ENCODE measurements at regions not wholly inside any gene's neighbourhood (a gene's known extent, or its start where the extent isn't known, plus 50 kb on each side); places are given as distances from the start of the nearest gene placed in this dataset.

- TF ChIP-seq CTCF (IDR thresholded peaks at IDR 0.05), result no peak
- no peak for DNase-seq (ENCODE audit: extremely low spot score, unreplicated experiment)
- Mint-ChIP-seq H3K4me3 (ENCODE audit: unreplicated experiment) (no peak overlapping the region), H3K9me3 (ENCODE audit: unreplicated experiment) (no peaks in the 10 kb centered on the region), H3K27ac (ENCODE audit: unreplicated experiment) (no peak overlapping the region), H3K27me3 (ENCODE audit: unreplicated experiment) (no peaks in the 10 kb centered on the region), H3K36me3 (ENCODE audit: unreplicated experiment) (no peaks in the 10 kb centered on the region), H3K4me1 (ENCODE audit: unreplicated experiment) (peaks cover 5% of the 10 kb centered on the region)
Measured at GRCh38 chr7:10106609-10107008, 867.1 kb upstream of the PHF14 start.

GRCh38 chr7:10116511-10116910, 857.2 kb upstream of the PHF14 start:
- Mint-ChIP-seq H3K27me3 (ENCODE audit: unreplicated experiment) (no peaks in the 10 kb centered on the region), H3K27ac (ENCODE audit: unreplicated experiment) (no peak overlapping the region), H3K4me3 (ENCODE audit: unreplicated experiment) (no peak overlapping the region), H3K36me3 (ENCODE audit: unreplicated experiment) (peaks cover 1% of the 10 kb centered on the region), H3K4me1 (ENCODE audit: unreplicated experiment) (peaks cover 2% of the 10 kb centered on the region), H3K9me3 (ENCODE audit: unreplicated experiment) (no peaks in the 10 kb centered on the region)
- DNase-seq (ENCODE audit: extremely low spot score, unreplicated experiment), result no peak
- no peak for TF ChIP-seq CTCF (IDR thresholded peaks at IDR 0.05)

- H3K27me3 Mint-ChIP-seq (ENCODE audit: unreplicated experiment), result no peaks in the 10 kb centered on the region
- DNase-seq (ENCODE audit: extremely low spot score, unreplicated experiment), result no peak
- TF ChIP-seq CTCF (IDR thresholded peaks at IDR 0.05), result no peak
- peaks cover 15% of the 10 kb centered on the region for H3K4me1 Mint-ChIP-seq (ENCODE audit: unreplicated experiment)
- no peaks in the 10 kb centered on the region for H3K9me3 Mint-ChIP-seq (ENCODE audit: unreplicated experiment)
- H3K4me3 Mint-ChIP-seq (ENCODE audit: unreplicated experiment), result no peak overlapping the region
- H3K27ac Mint-ChIP-seq (ENCODE audit: unreplicated experiment), result no peak overlapping the region
- peaks cover 1% of the 10 kb centered on the region for H3K36me3 Mint-ChIP-seq (ENCODE audit: unreplicated experiment)
Measured at GRCh38 chr7:10117815-10118214, 855.9 kb upstream of the PHF14 start.

GRCh38 chr7:10120936-10121335, 852.7 kb upstream of the PHF14 start:
- H3K36me3 Mint-ChIP-seq (ENCODE audit: unreplicated experiment), result peaks cover 1% of the 10 kb centered on the region

GRCh38 chr7:10121631-10122030, 852.0 kb upstream of the PHF14 start:
- Mint-ChIP-seq H3K27me3 (ENCODE audit: unreplicated experiment) (no peaks in the 10 kb centered on the region), H3K27ac (ENCODE audit: unreplicated experiment) (peak overlapping the region; percentile 5)

More at GRCh38 chr7:10120936-10121335, 852.7 kb upstream of the PHF14 start:
- Mint-ChIP-seq H3K4me1 (ENCODE audit: unreplicated experiment) (peaks cover 17% of the 10 kb centered on the region), H3K4me3 (ENCODE audit: unreplicated experiment) (no peak overlapping the region), H3K27me3 (ENCODE audit: unreplicated experiment) (no peaks in the 10 kb centered on the region), H3K27ac (ENCODE audit: unreplicated experiment) (no peak overlapping the region), H3K9me3 (ENCODE audit: unreplicated experiment) (no peaks in the 10 kb centered on the region)
- TF ChIP-seq CTCF (IDR thresholded peaks at IDR 0.05), result no peak
- no peak for DNase-seq (ENCODE audit: extremely low spot score, unreplicated experiment)

More at GRCh38 chr7:10121631-10122030, 852.0 kb upstream of the PHF14 start:
- DNase-seq (ENCODE audit: extremely low spot score, unreplicated experiment), result no peak
- no peak for TF ChIP-seq CTCF (IDR thresholded peaks at IDR 0.05)
- peaks cover 1% of the 10 kb centered on the region for H3K36me3 Mint-ChIP-seq (ENCODE audit: unreplicated experiment)
- H3K9me3 Mint-ChIP-seq (ENCODE audit: unreplicated experiment), result no peaks in the 10 kb centered on the region
- no peak overlapping the region for H3K4me3 Mint-ChIP-seq (ENCODE audit: unreplicated experiment)
- peaks cover 17% of the 10 kb centered on the region for H3K4me1 Mint-ChIP-seq (ENCODE audit: unreplicated experiment)
